K562 (cell line): ENCODE measurements at regions not wholly inside any gene's neighbourhood (a gene's known extent, or its start where the extent isn't known, plus 50 kb on each side); places are given as distances from the start of the nearest gene placed in this dataset.

Experiments
- RAD21 ChIP-seq, 2 experiments: fragments of 250-450 bp in 1 of 2; fragments of 450-650 bp in 1 of 2; sonication (Bioruptor Pico) in 1 of 2; formaldehyde crosslinking in 1 of 2; IDR thresholded peaks in 1 of 2; conservative IDR thresholded peaks in 1 of 2; 2 replicates each; pipeline versions ENCODE4 v1.4.0 to v1.8.0; 2020 to 2022; ENCODE audit warnings: mild to moderate bottlenecking in 2 of 2, moderate library complexity in 1 of 2
- ZC3H4 ChIP-seq: sonication (generic); formaldehyde crosslinking; IDR thresholded peaks from 2 replicates; pipeline ENCODE4 v1.9.0; 2021; ENCODE audit warnings: missing genetic modification reagents, borderline replicate concordance
- ZNF717 ChIP-seq: fragments of 250-450 bp; sonication (Bioruptor Pico); IDR thresholded peaks from 2 replicates; pipeline ENCODE4 v1.5.0; 2021
- TF ChIP-seq, protein P1 (sequence below): fragments of 200-600 bp; sonication (generic); IDR thresholded peaks from one replicate; pipeline ENCODE4 v1.6.1; 2012; ENCODE audit warnings: mild to moderate bottlenecking, low read depth, low read length, inconsistent platforms
- TF ChIP-seq, protein P2 (sequence below): sonication (generic); formaldehyde crosslinking; IDR thresholded peaks from 2 replicates; pipeline ENCODE4 v1.8.0; 2023; ENCODE audit warnings: mild to moderate bottlenecking, missing genetic modification reagents
- TF ChIP-seq, protein P3 (sequence below): fragments of 150-350 bp; conservative IDR thresholded peaks from 2 replicates; pipeline ENCODE4 v1.6.1; 2014; ENCODE audit warnings: low read length

DNA sequence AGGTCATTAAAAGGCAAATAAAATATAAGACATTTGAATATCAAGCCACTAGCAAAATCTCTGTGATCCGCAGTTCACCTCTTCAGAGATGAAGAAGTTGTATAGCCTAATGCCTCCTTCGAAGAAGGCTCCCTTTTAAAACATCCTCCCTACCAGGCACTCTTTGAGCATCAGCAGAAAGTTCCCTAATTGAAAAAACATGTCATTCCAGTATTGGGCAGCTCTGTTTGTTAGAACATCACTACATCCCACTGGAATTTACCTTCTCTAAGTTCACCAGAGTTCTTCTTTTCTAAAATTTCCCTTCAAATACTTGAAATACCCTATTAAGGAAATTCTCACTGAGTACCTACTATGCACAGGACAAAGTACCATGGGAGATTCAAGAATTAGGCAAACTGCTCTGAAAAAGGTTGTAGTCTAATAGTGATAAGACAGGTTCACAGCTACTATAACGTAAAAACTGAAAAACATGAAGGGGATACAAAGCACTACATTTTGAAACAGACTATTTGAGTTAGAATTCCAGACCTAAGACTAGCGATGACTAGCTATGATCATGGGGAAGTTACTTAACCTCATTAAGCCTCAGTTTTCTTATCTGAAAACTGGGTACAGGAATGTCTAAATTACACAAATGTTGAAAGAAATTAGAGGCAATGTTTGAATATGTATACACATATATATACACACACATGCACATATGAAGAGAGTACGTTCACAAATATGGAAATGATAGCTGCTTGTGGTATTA is 128.7 kb downstream of the ELAPOR2 start:
- TF ChIP-seq ZC3H4 (CRISPR knock-in tag): no peak
- TF ChIP-seq, protein P1, sequence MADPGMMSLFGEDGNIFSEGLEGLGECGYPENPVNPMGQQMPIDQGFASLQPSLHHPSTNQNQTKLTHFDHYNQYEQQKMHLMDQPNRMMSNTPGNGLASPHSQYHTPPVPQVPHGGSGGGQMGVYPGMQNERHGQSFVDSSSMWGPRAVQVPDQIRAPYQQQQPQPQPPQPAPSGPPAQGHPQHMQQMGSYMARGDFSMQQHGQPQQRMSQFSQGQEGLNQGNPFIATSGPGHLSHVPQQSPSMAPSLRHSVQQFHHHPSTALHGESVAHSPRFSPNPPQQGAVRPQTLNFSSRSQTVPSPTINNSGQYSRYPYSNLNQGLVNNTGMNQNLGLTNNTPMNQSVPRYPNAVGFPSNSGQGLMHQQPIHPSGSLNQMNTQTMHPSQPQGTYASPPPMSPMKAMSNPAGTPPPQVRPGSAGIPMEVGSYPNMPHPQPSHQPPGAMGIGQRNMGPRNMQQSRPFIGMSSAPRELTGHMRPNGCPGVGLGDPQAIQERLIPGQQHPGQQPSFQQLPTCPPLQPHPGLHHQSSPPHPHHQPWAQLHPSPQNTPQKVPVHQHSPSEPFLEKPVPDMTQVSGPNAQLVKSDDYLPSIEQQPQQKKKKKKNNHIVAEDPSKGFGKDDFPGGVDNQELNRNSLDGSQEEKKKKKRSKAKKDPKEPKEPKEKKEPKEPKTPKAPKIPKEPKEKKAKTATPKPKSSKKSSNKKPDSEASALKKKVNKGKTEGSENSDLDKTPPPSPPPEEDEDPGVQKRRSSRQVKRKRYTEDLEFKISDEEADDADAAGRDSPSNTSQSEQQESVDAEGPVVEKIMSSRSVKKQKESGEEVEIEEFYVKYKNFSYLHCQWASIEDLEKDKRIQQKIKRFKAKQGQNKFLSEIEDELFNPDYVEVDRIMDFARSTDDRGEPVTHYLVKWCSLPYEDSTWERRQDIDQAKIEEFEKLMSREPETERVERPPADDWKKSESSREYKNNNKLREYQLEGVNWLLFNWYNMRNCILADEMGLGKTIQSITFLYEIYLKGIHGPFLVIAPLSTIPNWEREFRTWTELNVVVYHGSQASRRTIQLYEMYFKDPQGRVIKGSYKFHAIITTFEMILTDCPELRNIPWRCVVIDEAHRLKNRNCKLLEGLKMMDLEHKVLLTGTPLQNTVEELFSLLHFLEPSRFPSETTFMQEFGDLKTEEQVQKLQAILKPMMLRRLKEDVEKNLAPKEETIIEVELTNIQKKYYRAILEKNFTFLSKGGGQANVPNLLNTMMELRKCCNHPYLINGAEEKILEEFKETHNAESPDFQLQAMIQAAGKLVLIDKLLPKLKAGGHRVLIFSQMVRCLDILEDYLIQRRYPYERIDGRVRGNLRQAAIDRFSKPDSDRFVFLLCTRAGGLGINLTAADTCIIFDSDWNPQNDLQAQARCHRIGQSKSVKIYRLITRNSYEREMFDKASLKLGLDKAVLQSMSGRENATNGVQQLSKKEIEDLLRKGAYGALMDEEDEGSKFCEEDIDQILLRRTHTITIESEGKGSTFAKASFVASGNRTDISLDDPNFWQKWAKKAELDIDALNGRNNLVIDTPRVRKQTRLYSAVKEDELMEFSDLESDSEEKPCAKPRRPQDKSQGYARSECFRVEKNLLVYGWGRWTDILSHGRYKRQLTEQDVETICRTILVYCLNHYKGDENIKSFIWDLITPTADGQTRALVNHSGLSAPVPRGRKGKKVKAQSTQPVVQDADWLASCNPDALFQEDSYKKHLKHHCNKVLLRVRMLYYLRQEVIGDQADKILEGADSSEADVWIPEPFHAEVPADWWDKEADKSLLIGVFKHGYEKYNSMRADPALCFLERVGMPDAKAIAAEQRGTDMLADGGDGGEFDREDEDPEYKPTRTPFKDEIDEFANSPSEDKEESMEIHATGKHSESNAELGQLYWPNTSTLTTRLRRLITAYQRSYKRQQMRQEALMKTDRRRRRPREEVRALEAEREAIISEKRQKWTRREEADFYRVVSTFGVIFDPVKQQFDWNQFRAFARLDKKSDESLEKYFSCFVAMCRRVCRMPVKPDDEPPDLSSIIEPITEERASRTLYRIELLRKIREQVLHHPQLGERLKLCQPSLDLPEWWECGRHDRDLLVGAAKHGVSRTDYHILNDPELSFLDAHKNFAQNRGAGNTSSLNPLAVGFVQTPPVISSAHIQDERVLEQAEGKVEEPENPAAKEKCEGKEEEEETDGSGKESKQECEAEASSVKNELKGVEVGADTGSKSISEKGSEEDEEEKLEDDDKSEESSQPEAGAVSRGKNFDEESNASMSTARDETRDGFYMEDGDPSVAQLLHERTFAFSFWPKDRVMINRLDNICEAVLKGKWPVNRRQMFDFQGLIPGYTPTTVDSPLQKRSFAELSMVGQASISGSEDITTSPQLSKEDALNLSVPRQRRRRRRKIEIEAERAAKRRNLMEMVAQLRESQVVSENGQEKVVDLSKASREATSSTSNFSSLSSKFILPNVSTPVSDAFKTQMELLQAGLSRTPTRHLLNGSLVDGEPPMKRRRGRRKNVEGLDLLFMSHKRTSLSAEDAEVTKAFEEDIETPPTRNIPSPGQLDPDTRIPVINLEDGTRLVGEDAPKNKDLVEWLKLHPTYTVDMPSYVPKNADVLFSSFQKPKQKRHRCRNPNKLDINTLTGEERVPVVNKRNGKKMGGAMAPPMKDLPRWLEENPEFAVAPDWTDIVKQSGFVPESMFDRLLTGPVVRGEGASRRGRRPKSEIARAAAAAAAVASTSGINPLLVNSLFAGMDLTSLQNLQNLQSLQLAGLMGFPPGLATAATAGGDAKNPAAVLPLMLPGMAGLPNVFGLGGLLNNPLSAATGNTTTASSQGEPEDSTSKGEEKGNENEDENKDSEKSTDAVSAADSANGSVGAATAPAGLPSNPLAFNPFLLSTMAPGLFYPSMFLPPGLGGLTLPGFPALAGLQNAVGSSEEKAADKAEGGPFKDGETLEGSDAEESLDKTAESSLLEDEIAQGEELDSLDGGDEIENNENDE: no peak
- TF ChIP-seq, protein P2, sequence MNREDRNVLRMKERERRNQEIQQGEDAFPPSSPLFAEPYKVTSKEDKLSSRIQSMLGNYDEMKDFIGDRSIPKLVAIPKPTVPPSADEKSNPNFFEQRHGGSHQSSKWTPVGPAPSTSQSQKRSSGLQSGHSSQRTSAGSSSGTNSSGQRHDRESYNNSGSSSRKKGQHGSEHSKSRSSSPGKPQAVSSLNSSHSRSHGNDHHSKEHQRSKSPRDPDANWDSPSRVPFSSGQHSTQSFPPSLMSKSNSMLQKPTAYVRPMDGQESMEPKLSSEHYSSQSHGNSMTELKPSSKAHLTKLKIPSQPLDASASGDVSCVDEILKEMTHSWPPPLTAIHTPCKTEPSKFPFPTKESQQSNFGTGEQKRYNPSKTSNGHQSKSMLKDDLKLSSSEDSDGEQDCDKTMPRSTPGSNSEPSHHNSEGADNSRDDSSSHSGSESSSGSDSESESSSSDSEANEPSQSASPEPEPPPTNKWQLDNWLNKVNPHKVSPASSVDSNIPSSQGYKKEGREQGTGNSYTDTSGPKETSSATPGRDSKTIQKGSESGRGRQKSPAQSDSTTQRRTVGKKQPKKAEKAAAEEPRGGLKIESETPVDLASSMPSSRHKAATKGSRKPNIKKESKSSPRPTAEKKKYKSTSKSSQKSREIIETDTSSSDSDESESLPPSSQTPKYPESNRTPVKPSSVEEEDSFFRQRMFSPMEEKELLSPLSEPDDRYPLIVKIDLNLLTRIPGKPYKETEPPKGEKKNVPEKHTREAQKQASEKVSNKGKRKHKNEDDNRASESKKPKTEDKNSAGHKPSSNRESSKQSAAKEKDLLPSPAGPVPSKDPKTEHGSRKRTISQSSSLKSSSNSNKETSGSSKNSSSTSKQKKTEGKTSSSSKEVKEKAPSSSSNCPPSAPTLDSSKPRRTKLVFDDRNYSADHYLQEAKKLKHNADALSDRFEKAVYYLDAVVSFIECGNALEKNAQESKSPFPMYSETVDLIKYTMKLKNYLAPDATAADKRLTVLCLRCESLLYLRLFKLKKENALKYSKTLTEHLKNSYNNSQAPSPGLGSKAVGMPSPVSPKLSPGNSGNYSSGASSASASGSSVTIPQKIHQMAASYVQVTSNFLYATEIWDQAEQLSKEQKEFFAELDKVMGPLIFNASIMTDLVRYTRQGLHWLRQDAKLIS (CRISPR knock-in tag): no peak
- TF ChIP-seq, protein P3, sequence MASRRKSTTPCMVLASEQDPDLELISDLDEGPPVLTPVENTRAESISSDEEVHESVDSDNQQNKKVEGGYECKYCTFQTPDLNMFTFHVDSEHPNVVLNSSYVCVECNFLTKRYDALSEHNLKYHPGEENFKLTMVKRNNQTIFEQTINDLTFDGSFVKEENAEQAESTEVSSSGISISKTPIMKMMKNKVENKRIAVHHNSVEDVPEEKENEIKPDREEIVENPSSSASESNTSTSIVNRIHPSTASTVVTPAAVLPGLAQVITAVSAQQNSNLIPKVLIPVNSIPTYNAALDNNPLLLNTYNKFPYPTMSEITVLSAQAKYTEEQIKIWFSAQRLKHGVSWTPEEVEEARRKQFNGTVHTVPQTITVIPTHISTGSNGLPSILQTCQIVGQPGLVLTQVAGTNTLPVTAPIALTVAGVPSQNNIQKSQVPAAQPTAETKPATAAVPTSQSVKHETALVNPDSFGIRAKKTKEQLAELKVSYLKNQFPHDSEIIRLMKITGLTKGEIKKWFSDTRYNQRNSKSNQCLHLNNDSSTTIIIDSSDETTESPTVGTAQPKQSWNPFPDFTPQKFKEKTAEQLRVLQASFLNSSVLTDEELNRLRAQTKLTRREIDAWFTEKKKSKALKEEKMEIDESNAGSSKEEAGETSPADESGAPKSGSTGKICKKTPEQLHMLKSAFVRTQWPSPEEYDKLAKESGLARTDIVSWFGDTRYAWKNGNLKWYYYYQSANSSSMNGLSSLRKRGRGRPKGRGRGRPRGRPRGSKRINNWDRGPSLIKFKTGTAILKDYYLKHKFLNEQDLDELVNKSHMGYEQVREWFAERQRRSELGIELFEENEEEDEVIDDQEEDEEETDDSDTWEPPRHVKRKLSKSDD: no peak
- no peak for TF ChIP-seq RAD21 (CRISPR knock-in tag; conservative IDR thresholded peaks at IDR 0.05 in 1 of 2, IDR thresholded peaks at IDR 0.05 in 1 of 2)
- no peak for TF ChIP-seq ZNF717 (CRISPR knock-in tag)
